HL-60 (cell line): ENCODE measurements at regions not wholly inside any gene's neighbourhood (a gene's known extent, or its start where the extent isn't known, plus 50 kb on each side); places are given as distances from the start of the nearest gene placed in this dataset.

Experiments used
- DNase-seq, 2 experiments: peaks; one replicate each; pipeline ENCODE4 v3.0.0-alpha.2; 2010 to 2020; ENCODE audit warnings: low read depth in 1 of 2, low spot score in 1 of 2
- H3K27ac ChIP-seq: fragments of 250-450 bp; sonication (Bioruptor Pico); replicated peaks from 2 replicates; pipeline ENCODE4 v1.5.1; 2020; ENCODE audit warnings: mild to moderate bottlenecking, moderate library complexity
- H3K27me3 ChIP-seq: fragments of 250-450 bp; sonication (Bioruptor Pico); 2 replicates; pipeline ENCODE4 v1.5.1; 2021; ENCODE audit warnings: mild to moderate bottlenecking, moderate library complexity; ENCODE audit not compliant: insufficient read depth, poor library complexity, severe bottlenecking
- H3K4me3 ChIP-seq: replicated peaks from 2 replicates; pipeline ENCODE4 v1.5.1; 2011; ENCODE audit warnings: mild to moderate bottlenecking, control low read depth, low read length; ENCODE audit not compliant: insufficient read depth
- GABPA ChIP-seq: IDR thresholded peaks from 2 replicates; pipeline ENCODE4 v1.6.1; 2012; ENCODE audit warnings: low read depth
- POLR2AphosphoS5 ChIP-seq: IDR thresholded peaks from 2 replicates; pipeline ENCODE4 v1.6.1; 2012; ENCODE audit warnings: low read depth
- REST ChIP-seq: IDR thresholded peaks from 2 replicates; pipeline ENCODE4 v1.6.1; 2012; ENCODE audit warnings: low read depth; ENCODE audit not compliant: insufficient replicate concordance
- SPI1 ChIP-seq: IDR thresholded peaks from 2 replicates; pipeline ENCODE4 v1.6.1; 2012; ENCODE audit warnings: low read depth, mild to moderate bottlenecking, borderline replicate concordance
- TF ChIP-seq, protein P1 (sequence below): IDR thresholded peaks from one replicate; pipeline ENCODE4 v1.5.1; 2011; ENCODE audit warnings: low read length, control low read depth, inconsistent platforms; ENCODE audit not compliant: insufficient read depth

DNA sequence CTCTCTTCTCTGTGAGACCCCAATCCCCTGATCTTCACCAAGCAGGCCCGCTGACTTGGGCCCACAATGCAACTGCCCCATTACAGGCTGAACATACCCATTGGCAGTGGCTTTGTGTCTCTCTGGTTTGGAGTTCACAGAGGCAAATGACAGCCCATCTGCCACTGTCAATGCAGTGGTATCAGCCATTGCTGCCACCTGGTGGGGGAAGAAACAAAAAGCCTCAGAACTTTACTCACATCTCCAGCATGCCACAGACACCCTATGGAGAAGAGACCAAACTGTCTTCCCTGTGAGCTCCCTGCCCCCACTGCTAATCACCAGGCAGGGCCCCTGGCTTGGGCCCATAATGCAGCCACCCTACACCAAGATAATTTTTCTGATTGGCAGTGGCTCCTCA, 729.3 kb upstream of the ACTRT1 start:
- DNase-seq = peak in 1 of 2 experiments; percentile 16
- no peaks in the 10 kb centered on the region for H3K27me3 ChIP-seq
- no peak for TF ChIP-seq SPI1
- no peak for TF ChIP-seq REST
- TF ChIP-seq GABPA = no peak
- TF ChIP-seq, protein P1, sequence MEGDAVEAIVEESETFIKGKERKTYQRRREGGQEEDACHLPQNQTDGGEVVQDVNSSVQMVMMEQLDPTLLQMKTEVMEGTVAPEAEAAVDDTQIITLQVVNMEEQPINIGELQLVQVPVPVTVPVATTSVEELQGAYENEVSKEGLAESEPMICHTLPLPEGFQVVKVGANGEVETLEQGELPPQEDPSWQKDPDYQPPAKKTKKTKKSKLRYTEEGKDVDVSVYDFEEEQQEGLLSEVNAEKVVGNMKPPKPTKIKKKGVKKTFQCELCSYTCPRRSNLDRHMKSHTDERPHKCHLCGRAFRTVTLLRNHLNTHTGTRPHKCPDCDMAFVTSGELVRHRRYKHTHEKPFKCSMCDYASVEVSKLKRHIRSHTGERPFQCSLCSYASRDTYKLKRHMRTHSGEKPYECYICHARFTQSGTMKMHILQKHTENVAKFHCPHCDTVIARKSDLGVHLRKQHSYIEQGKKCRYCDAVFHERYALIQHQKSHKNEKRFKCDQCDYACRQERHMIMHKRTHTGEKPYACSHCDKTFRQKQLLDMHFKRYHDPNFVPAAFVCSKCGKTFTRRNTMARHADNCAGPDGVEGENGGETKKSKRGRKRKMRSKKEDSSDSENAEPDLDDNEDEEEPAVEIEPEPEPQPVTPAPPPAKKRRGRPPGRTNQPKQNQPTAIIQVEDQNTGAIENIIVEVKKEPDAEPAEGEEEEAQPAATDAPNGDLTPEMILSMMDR = no peak
- TF ChIP-seq POLR2AphosphoS5 = no peak
- no peak overlapping the region for H3K4me3 ChIP-seq
- H3K27ac ChIP-seq = no peak overlapping the region

DNA sequence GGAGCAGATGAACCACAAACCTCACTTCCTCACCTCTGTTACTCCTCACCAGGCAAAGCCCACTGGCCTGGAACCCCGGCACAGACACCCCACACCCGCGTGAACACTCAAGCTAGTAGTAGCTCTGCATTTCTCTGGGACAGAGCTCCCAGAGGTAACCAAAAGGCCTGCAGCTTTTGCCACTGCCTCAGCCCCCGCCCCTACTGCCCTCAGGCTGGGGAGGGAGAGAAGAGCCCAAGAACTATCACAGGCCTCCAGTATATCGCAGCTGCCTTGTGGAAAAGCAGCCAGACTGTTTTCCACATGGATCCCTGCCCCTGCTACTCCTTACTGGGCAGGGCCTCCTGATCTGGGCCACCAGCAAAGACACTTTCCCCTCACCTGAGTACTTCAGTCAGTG, 728.7 kb upstream of the ACTRT1 start:
- TF ChIP-seq SPI1 = no peak
- no peak for TF ChIP-seq POLR2AphosphoS5
- Histone ChIP-seq H3K27me3 (no peaks in the 10 kb centered on the region), H3K4me3 (no peak overlapping the region), H3K27ac (no peak overlapping the region)
- DNase-seq = no peak

DNA sequence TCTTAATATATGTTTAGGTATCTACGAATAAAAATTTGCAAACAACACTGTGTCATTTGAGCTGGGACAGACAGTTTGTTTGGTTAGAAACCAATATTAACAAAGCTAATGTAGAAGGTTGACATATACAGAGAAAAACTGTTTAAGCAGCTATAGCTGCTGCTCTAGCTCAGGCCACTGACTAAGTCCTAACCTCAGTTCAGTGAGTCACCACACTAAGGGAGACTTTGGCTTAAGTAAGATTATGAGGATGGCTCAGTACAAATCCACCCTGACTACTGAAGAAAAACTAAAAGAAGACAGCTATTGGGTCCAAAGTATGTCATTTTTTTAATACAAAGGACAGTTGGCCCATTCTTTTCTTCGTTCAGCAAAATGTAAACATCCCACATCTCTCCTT, 717.3 kb upstream of the ACTRT1 start:
- H3K4me3 ChIP-seq = no peak overlapping the region
- DNase-seq = no peak
- no peak overlapping the region for H3K27ac ChIP-seq
- TF ChIP-seq GABPA (no peak), POLR2AphosphoS5 (no peak), REST (no peak), SPI1 (no peak)
- TF ChIP-seq, protein P1 = no peak
- no peaks in the 10 kb centered on the region for H3K27me3 ChIP-seq

DNA sequence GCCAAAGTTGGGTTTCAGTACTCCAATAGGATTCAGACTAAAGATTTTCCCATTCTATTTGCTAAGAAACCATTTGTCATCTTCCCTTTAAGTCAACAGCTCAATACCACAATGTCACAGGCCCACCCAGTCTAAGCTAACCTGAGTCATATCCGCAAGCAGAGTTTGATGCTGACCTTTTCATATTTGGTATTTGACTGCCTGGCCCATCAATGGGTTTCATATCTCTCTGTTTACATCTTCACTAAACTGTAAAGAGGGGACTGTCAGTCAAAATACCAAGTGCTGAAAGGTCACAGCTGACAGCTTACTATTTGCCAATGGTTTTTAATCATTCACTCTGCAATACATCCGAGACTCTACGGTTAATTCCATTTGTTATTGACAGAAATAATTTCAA, 707.5 kb upstream of the ACTRT1 start:
- Histone ChIP-seq H3K4me3 (no peak overlapping the region), H3K27ac (no peak overlapping the region), H3K27me3 (no peaks in the 10 kb centered on the region)
- no peak for DNase-seq
- no peak for TF ChIP-seq GABPA
- no peak for TF ChIP-seq SPI1
- no peak for TF ChIP-seq POLR2AphosphoS5
- TF ChIP-seq, protein P1 = no peak
- no peak for TF ChIP-seq REST
